Endothelial cell (in vitro differentiated cells): ENCODE measurements at regions not wholly inside any gene's neighbourhood (a gene's known extent, or its start where the extent isn't known, plus 50 kb on each side); places are given as distances from the start of the nearest gene placed in this dataset.
"Not testable (repeated sequence)": the region's sequence is repeated elsewhere in the genome, so short reads cannot be mapped to it uniquely, and the experiment has no call there.

Experiments used
- DNase-seq: peaks from one replicate; pipeline ENCODE4 v3.0.0; 2021; ENCODE audit warnings: low spot score
- H3K27ac Mint-ChIP-seq: one replicate; pipeline ENCODE4 v1.8.0; 2021; ENCODE audit warnings: mixed read lengths, inconsistent platforms; ENCODE audit not compliant: unreplicated experiment
- H3K27me3 Mint-ChIP-seq: one replicate; pipeline ENCODE4 v1.8.0; 2021; ENCODE audit warnings: mild to moderate bottlenecking, moderate library complexity, mixed read lengths, inconsistent platforms; ENCODE audit not compliant: unreplicated experiment
- H3K36me3 Mint-ChIP-seq: one replicate; pipeline ENCODE4 v1.8.0; 2021; ENCODE audit warnings: mild to moderate bottlenecking, low read depth, mixed read lengths, inconsistent platforms; ENCODE audit not compliant: unreplicated experiment
- H3K4me1 Mint-ChIP-seq: one replicate; pipeline ENCODE4 v1.8.0; 2021; ENCODE audit warnings: mild to moderate bottlenecking, mixed read lengths, inconsistent platforms; ENCODE audit not compliant: unreplicated experiment
- H3K4me3 Mint-ChIP-seq: one replicate; pipeline ENCODE4 v1.8.0; 2021; ENCODE audit warnings: mild to moderate bottlenecking, mixed read lengths, inconsistent platforms; ENCODE audit not compliant: unreplicated experiment
- H3K9me3 Mint-ChIP-seq: one replicate; pipeline ENCODE4 v1.8.0; 2021; ENCODE audit warnings: mixed read lengths, inconsistent platforms; ENCODE audit not compliant: unreplicated experiment
- TF ChIP-seq, protein P1 (sequence below): fragments of 200-600 bp; sonication (generic); IDR thresholded peaks from one replicate; pipeline ENCODE4 v1.5.0; 2021; ENCODE audit warnings: antibody characterized with exemption; ENCODE audit not compliant: unreplicated experiment

DNA sequence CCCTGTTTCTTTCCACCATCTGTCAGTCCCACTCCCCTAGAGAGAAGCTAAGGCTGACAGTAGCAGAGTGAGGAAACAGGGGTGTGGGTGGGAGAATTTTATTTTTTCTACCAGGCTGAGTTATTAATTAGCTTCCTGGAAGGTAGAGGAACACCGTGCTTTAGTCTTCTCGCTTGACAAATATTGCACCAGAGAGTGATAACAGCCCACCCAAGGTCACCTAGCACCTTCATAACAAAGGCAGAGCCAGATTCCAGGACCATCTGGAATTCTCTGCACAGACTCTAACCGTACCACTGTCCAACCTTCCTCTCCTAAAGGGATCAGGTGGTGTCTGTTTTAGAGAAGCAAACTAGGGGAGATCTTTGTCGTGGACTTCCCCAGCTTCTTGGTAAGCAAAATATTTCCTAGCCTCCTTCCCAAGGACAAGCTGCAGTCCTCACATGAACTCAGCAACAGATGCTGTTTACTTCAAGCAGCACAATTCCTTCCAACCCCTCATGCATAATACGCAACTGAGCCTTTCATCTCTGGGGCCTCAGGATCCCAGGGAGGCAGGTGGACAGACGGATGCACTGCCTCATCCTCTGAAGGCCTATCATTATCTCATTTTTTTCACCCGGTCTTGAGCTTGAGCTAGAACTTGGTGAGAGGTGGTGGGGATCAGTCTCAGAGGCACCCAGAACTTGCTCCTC, 308.7 kb upstream of the BRINP1 start:
- Mint-ChIP-seq H3K27ac (no peak overlapping the region), H3K36me3 (no peaks in the 10 kb centered on the region), H3K4me3 (no peak overlapping the region), H3K27me3 (peaks cover 2% of the 10 kb centered on the region), H3K9me3 (no peaks in the 10 kb centered on the region), H3K4me1 (no peaks in the 10 kb centered on the region)
- TF ChIP-seq, protein P1, sequence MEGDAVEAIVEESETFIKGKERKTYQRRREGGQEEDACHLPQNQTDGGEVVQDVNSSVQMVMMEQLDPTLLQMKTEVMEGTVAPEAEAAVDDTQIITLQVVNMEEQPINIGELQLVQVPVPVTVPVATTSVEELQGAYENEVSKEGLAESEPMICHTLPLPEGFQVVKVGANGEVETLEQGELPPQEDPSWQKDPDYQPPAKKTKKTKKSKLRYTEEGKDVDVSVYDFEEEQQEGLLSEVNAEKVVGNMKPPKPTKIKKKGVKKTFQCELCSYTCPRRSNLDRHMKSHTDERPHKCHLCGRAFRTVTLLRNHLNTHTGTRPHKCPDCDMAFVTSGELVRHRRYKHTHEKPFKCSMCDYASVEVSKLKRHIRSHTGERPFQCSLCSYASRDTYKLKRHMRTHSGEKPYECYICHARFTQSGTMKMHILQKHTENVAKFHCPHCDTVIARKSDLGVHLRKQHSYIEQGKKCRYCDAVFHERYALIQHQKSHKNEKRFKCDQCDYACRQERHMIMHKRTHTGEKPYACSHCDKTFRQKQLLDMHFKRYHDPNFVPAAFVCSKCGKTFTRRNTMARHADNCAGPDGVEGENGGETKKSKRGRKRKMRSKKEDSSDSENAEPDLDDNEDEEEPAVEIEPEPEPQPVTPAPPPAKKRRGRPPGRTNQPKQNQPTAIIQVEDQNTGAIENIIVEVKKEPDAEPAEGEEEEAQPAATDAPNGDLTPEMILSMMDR: no peak
- no peak for DNase-seq

DNA sequence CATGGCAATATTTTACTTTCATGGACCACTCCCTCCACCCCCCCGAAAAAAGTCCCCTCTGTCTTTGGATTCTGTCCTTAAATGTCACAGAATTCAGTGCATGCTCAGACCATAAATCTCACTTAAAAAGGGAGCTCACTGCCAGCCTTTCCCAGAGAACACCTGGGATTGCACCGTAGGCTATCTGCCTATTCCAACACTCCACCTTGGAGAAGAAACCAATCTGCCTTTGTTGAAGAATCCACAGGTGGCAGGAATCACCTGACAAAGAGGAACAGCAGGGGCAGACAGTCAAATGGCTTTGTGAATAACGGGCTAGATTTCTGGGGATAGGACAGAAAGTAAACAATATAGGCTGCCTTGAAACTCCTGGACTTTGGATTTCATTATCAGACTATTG, 306.7 kb upstream of the BRINP1 start:
- peaks cover 2% of the 10 kb centered on the region for H3K27me3 Mint-ChIP-seq
- H3K27ac Mint-ChIP-seq: no peak overlapping the region
- no peak overlapping the region for H3K4me3 Mint-ChIP-seq
- TF ChIP-seq, protein P1: no peak
- H3K9me3 Mint-ChIP-seq: no peaks in the 10 kb centered on the region
- DNase-seq: no peak
- H3K36me3 Mint-ChIP-seq: no peaks in the 10 kb centered on the region
- no peaks in the 10 kb centered on the region for H3K4me1 Mint-ChIP-seq

DNA sequence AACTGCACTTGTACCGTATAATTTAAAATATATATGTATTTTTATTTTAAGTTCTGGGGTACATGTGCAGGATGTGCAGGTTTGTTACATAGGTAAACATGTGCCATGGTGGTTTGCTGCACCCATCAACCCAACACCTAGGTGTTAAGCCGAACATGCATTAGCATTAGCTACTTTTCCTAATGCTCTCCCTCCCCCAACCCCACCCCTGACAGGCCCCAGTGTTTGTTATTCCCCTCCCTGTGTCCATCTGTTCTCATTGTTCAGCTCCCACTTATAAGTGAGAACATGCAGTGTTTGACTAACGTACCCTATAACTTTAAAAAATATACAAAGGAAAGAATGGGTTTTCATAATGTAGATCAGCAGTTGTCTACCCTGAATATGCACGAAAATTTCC, 303.5 kb upstream of the BRINP1 start:
- not testable (repeated sequence) for H3K36me3 Mint-ChIP-seq, H3K4me1 Mint-ChIP-seq, H3K27me3 Mint-ChIP-seq, H3K27ac Mint-ChIP-seq, H3K9me3 Mint-ChIP-seq, H3K4me3 Mint-ChIP-seq, DNase-seq

DNA sequence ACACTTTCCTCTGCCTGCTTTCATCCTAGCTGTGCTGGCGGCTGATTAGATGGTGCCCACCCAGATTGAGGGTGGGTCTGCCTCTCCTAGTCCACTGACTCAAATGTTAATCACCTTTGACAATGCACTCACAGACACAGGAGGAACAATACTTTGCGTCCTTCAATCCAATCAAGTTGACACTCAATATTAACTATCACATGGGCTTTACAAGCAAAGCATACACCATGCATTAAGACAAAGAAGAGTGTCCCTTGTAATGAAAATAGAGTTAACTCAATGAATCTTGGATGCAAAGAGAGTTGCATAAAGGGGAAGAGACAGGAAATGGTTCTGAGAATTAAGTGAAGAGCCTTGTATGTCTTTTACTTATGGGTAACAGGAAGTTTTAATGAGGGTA, 298.7 kb upstream of the BRINP1 start:
- Mint-ChIP-seq H3K36me3 (no peaks in the 10 kb centered on the region), H3K9me3 (no peaks in the 10 kb centered on the region), H3K4me1 (no peaks in the 10 kb centered on the region), H3K4me3 (no peak overlapping the region), H3K27me3 (no peaks in the 10 kb centered on the region), H3K27ac (no peak overlapping the region)
- no peak for DNase-seq
- TF ChIP-seq, protein P1: no peak

DNA sequence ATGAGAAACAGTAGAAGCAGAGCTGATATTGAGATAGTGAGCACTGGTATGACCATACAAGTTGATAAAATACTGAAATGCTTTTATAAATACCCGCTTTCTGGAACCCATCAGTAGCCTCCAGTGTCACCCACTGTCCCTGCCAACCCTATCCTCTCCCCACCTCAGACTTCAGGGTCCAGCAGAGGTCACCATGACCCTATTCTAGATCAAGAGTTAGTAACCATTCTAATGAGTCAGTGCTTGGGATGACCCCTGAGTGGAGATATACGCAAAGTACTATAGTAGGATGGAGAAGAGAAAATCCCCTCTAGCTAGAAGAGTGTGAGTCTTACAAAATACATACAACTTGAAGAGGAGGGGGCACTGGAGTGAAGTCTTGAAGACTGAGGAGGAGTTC, 297.9 kb upstream of the BRINP1 start:
- no peak for DNase-seq
- Mint-ChIP-seq H3K4me1 (no peaks in the 10 kb centered on the region), H3K27me3 (no peaks in the 10 kb centered on the region), H3K36me3 (no peaks in the 10 kb centered on the region), H3K4me3 (no peak overlapping the region), H3K9me3 (no peaks in the 10 kb centered on the region), H3K27ac (no peak overlapping the region)
- TF ChIP-seq, protein P1: no peak
